Fibroblast of upper back skin (primary cell): ENCODE measurements at regions not wholly inside any gene's neighbourhood (a gene's known extent, or its start where the extent isn't known, plus 50 kb on each side); places are given as distances from the start of the nearest gene placed in this dataset.

Experiments used
- DNase-seq: peaks from one replicate; pipeline ENCODE4 v3.0.0-alpha.2; 2013

GRCh38 chr21:36555199-36555800 lies 75.4 kb upstream of the CLDN14 start:
- peak; percentile 55 for DNase-seq

DNA sequence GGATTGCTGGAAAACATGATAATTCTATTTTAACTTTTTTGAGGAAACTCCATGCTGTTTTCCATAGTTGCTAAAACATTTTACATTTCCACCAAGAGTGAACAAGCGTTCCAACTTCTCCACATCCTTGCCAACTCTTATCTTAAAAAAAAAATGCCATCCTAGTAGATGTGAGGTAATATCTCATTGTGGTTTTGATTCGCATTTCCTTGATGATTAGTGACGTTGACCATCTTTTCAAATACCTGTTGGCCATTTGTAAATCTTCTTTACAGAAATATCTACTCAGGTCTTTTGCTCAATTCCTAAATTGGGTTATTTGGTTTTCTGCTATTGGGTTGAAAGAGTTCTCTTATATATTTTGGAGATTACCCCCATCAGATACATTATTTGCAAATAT lies 77.4 kb upstream of the CLDN14 start:
- DNase-seq = no peak

- DNase-seq = no peak
Observed at GRCh38 chr21:36560933-36561575, 81.1 kb upstream of the CLDN14 start.

DNA sequence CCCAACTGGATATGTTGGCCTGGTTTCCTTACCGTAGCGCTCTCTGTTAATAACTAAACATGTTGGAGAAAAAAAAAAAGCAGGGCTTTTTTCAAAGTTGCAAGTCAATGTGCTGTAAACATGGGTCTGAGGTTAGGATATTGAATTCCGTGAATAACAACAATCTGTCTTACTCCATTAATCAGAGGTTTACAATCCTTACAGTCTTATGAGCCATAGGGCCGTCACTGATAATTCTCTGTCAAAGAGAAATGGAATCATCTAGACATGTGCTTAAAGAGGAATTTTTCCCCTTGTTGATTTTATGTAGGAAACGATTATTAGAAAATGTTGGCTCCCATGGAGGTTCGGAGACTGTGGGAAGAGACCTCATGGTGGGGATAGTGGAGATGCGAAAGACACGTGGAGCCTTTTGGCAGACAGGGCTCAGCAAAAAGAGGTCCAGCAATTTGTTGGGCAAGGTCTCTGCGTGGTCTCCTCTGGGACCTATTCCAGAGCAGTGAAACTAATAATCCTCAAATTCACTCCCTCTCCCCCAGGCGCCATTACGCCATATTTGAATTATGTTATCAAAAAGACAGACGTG lies 83.5 kb upstream of the CLDN14 start:
- peak; percentile 77 for DNase-seq

GRCh38 chr21:36564647-36565046 lies 84.7 kb upstream of the CLDN14 start:
- DNase-seq = no peak

GRCh38 chr21:36565540-36565939 lies 85.6 kb upstream of the CLDN14 start:
- no peak for DNase-seq

GRCh38 chr21:36566644-36567043 lies 86.7 kb upstream of the CLDN14 start:
- DNase-seq = no peak

GRCh38 chr21:36567216-36567885 lies 87.4 kb upstream of the CLDN14 start:
- DNase-seq = peak; percentile 95

GRCh38 chr21:36569511-36569910 lies 89.6 kb upstream of the CLDN14 start:
- no peak for DNase-seq

DNA sequence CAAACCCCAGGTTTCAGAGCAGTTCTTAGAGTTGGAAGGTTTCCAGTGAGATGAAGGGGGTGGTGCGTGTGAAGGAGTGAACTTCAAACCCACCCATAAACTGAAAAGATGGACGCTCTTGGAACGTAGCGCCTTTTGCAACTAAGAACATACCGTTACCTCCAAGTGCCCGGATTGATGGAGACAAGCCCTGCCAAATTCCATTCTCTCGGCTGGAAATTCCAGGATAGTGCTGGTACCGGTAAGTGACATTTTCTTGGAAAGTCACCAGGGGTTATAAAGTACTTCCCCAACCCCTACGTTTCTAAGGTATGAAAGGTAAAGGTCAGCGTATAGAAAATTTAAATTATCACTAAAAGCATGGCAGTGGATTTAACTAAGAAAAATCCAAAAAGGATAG lies 91.6 kb upstream of the CLDN14 start:
- DNase-seq = no peak

- no peak for DNase-seq
Observed at GRCh38 chr21:36572039-36572438, 92.1 kb upstream of the CLDN14 start.

GRCh38 chr21:36575306-36575705 lies 95.4 kb upstream of the CLDN14 start:
- no peak for DNase-seq

- no peak for DNase-seq
Observed at GRCh38 chr21:36576441-36576840, 96.5 kb upstream of the CLDN14 start.

DNA sequence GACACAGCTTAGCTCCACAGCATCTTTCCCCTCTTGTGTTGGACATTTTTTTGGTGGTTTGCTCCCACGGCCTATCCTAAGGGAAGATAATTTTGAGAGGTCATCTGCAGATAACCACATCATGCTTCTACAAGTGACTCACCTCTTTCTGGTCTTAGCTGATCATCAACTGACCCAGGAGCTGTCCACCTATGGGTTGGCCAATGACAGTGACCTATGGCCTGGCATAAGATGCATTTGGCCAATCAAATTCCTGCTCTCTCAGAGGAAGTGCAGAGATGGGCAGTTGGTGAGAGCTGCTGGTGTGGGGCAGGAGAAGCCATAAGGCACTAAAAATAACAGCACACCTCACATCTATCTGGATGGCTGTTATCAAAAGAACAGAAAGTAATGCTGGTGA lies 100.0 kb upstream of the CLDN14 start:
- DNase-seq = no peak

DNA sequence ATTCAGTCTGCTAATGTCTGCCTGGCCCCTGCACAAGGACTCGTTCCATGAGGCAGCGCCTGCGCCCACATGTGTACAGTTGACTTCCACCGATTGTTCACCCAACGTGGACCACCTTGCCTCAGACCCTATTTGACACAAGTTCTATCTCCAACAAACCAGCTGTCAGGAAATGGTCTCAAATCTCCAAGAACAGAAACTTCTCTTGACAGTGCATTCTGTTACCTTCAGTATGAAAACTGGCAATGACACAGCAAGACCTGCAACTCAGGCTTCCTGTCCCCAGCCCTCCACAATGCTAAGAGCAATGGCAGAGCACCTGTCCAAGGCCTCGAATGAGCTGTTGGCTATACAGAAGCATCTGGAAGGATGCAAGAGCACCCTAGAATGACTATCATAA lies 102.3 kb upstream of the CLDN14 start:
- DNase-seq = no peak

GRCh38 chr21:36583591-36583990 lies 103.7 kb upstream of the CLDN14 start:
- DNase-seq = no peak

GRCh38 chr21:36584980-36585940 lies 105.3 kb upstream of the CLDN14 start:
- no peak for DNase-seq

DNA sequence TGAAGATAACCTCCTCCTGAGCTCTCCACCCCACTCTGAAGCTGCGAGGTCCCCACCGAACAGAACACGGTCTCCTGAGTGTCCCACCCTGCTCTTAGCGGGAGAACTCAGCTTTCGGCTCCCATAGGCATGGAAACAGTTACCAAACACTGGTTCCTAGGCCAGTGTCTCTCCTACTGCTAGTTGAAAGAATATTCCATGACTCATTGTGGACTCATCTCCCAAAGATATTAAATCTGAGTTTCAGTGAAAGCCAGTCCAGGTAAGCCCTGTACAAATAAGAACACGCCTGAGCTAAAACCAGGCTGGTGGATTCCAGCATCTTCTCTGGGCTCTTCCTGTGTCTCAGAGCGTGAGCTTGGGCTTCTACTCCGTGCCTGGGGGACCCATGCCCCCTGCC lies 107.5 kb upstream of the CLDN14 start:
- peak; percentile 13 for DNase-seq

- DNase-seq = peak; percentile 48
Observed at GRCh38 chr21:36589352-36589971, 109.5 kb upstream of the SIM2 start.

- no peak for DNase-seq
Observed at GRCh38 chr21:36591326-36591970, 107.5 kb upstream of the SIM2 start.

DNA sequence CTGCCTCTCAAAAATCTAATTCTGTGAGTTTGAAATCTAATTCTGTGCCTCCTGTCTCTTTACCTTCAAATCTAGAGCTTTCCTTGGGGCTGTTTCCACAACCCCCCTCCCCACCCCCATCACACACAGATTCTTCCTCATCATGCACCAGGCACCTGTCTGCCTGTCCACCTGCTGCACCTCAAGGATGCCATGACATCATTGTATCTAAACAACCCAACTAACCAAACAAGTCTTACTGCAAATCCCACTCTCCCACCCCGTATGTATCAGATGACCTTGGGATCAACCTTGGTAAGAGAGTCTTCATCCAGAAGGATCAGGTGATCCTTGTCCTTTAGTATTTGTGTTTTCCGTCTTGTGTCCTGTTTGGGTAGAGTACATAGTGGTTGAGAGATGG lies 102.7 kb upstream of the SIM2 start:
- no peak for DNase-seq

GRCh38 chr21:36601362-36601761 lies 97.6 kb upstream of the SIM2 start:
- no peak for DNase-seq
